GM23248 (cell line): ENCODE measurements at regions not wholly inside any gene's neighbourhood (a gene's known extent, or its start where the extent isn't known, plus 50 kb on each side); places are given as distances from the start of the nearest gene placed in this dataset.

ENCODE experiments used
- EZH2 ChIP-seq: fragments of 200-600 bp; sonication (generic); IDR thresholded peaks from 2 replicates; pipeline ENCODE4 v1.6.1; 2018; ENCODE audit warnings: antibody characterized with exemption, mild to moderate bottlenecking; ENCODE audit not compliant: insufficient read depth, poor library complexity, severe bottlenecking
- EZH2phosphoT487 ChIP-seq: fragments of 200-600 bp; sonication (generic); IDR thresholded peaks from 2 replicates; pipeline ENCODE4 v1.6.1; 2018; ENCODE audit warnings: antibody characterized with exemption, moderate library complexity, mild to moderate bottlenecking, low read depth; ENCODE audit not compliant: insufficient read depth

DNA sequence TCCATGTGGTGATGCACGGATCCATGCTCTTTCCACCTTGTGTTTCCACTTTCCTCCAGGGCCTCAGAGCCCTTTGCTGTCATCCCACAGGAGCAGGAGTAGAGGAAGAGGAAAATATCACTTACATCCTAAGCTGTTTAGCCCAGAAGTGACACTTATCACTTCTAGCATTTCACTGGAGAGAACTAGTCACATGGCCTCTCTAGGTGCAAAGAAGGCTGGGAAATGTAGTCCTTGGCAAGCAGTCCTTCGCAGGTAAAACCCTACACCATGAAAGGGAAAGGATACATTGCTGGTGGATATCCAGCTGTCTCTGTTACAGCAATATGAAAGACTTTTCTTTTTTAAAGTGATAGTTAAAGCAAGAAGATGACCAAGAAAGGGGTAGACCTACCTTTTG, 185.9 kb downstream of the RGS9 start:
- no peak for TF ChIP-seq EZH2
- TF ChIP-seq EZH2phosphoT487, result no peak
